Trophoblast cell (in vitro differentiated cells and primary cell): ENCODE measurements at regions not wholly inside any gene's neighbourhood (a gene's known extent, or its start where the extent isn't known, plus 50 kb on each side); places are given as distances from the start of the nearest gene placed in this dataset.

ENCODE experiments used
- DNase-seq, 2 donors: peaks; one replicate each; pipeline ENCODE4 v3.0.0-alpha.2; 2016
- H2AFZ ChIP-seq: 2 replicates; pipeline ENCODE4 v1.6.1; 2013; ENCODE audit warnings: low read length, moderate library complexity, mild to moderate bottlenecking; ENCODE audit not compliant: insufficient read depth, poor library complexity
- H2AK5ac ChIP-seq: 2 replicates; pipeline ENCODE4 v1.6.1; 2013; ENCODE audit warnings: mild to moderate bottlenecking, low read length
- H2BK120ac ChIP-seq: 2 replicates; pipeline ENCODE4 v1.6.1; 2013; ENCODE audit warnings: low read length, mild to moderate bottlenecking, moderate library complexity; ENCODE audit not compliant: insufficient read depth, poor library complexity
- H2BK12ac ChIP-seq: 2 replicates; pipeline ENCODE4 v1.6.1; 2013; ENCODE audit warnings: mild to moderate bottlenecking, low read length, moderate library complexity
- H2BK5ac ChIP-seq: 2 replicates; pipeline ENCODE4 v1.6.1; 2013; ENCODE audit warnings: low read length, low read depth, moderate library complexity, mild to moderate bottlenecking; ENCODE audit not compliant: poor library complexity
- H3K14ac ChIP-seq: 2 replicates; pipeline ENCODE4 v1.6.1; 2013; ENCODE audit warnings: mild to moderate bottlenecking, low read length
- H3K18ac ChIP-seq: 2 replicates; pipeline ENCODE4 v1.6.1; 2013; ENCODE audit warnings: mild to moderate bottlenecking, low read length
- H3K23ac ChIP-seq: 2 replicates; pipeline ENCODE4 v1.6.1; 2013; ENCODE audit warnings: low read length
- H3K27ac ChIP-seq: 2 replicates; pipeline ENCODE4 v1.5.1; 2013; ENCODE audit warnings: low read depth, mild to moderate bottlenecking, inconsistent platforms, low read length, moderate library complexity
- H3K27me3 ChIP-seq: 2 replicates; pipeline ENCODE4 v1.6.1; 2013; ENCODE audit warnings: inconsistent platforms, mild to moderate bottlenecking, low read length, moderate library complexity; ENCODE audit not compliant: insufficient read depth
- H3K36me3 ChIP-seq, 2 experiments: 1 replicate in 1 of 2; 2 replicates in 1 of 2; pipeline ENCODE4 v1.6.1; 2013; ENCODE audit warnings: low read length in 2 of 2, mild to moderate bottlenecking in 2 of 2, moderate library complexity in 1 of 2; ENCODE audit not compliant: insufficient read depth in 2 of 2, control insufficient read depth in 1 of 2
- H3K4ac ChIP-seq: 2 replicates; pipeline ENCODE4 v1.6.1; 2013; ENCODE audit warnings: low read depth, mild to moderate bottlenecking, low read length, moderate library complexity
- H3K4me1 ChIP-seq, 2 experiments: 1 replicate in 1 of 2; 2 replicates in 1 of 2; pipeline ENCODE4 v1.6.1; 2013; ENCODE audit warnings: low read length in 2 of 2, mild to moderate bottlenecking in 2 of 2, moderate library complexity in 1 of 2; ENCODE audit not compliant: insufficient read depth in 2 of 2, control insufficient read depth in 1 of 2
- H3K4me2 ChIP-seq: 2 replicates; pipeline ENCODE4 v1.6.1; 2013; ENCODE audit warnings: inconsistent platforms, mild to moderate bottlenecking, low read length, moderate library complexity
- H3K4me3 ChIP-seq: 2 replicates; pipeline ENCODE4 v1.5.1; 2013; ENCODE audit warnings: mild to moderate bottlenecking, low read depth, low read length, inconsistent platforms
- H3K79me1 ChIP-seq: one replicate; pipeline ENCODE4 v1.6.1; 2013; ENCODE audit warnings: low read length
- H3K79me2 ChIP-seq: 2 replicates; pipeline ENCODE4 v1.6.1; 2013; ENCODE audit warnings: low read length, mild to moderate bottlenecking; ENCODE audit not compliant: control insufficient read depth, insufficient read depth, poor library complexity
- H3K9ac ChIP-seq: 2 replicates; pipeline ENCODE4 v1.6.1; 2013; ENCODE audit warnings: mild to moderate bottlenecking, low read length
- H3K9me3 ChIP-seq: 2 replicates; pipeline ENCODE4 v1.6.1; 2013; ENCODE audit warnings: low read depth, mild to moderate bottlenecking, control low read depth, inconsistent platforms, low read length; ENCODE audit not compliant: insufficient read depth
- H4K12ac ChIP-seq: 2 replicates; pipeline ENCODE4 v1.6.1; 2013; ENCODE audit warnings: low read depth, mild to moderate bottlenecking, low read length, moderate library complexity
- H4K8ac ChIP-seq: 2 replicates; pipeline ENCODE4 v1.6.1; 2013; ENCODE audit warnings: low read depth, mild to moderate bottlenecking, low read length, moderate library complexity
- H4K91ac ChIP-seq: one replicate; pipeline ENCODE4 v1.6.1; 2013; ENCODE audit warnings: low read depth, mild to moderate bottlenecking, low read length, moderate library complexity
- WGBS: extraction: QIAGEN DNeasy Blood & Tissue Kit; methylation state at CpG from one replicate; pipeline ENCODE4 v1.1.7; 2013; ENCODE audit warnings: missing lambda C conversion rate; ENCODE audit not compliant: insufficient read length, insufficient coverage; ENCODE audit errors: extremely low coverage; 5-methylcytosine and 5-hydroxymethylcytosine counted together

DNA sequence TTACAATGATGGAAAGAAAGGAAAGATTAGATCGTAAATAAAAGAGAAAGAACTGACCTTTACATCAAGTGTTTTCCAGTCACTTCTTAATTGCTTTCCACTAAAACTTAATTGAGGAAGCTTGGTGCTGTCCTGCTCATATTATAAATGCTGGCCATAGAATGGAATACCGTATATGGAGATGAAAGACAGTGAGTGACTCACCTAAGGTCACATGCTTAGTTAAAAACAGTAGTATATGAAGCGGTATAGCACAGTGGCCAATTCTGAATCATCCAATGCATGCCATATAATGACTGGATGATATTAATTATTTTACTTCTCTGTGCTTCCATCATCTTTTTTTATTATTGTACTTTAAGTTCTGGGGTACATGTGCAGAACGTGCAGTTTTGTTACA lies 482.4 kb upstream of the SGCD start:
- Histone ChIP-seq H3K14ac (no peak overlapping the region), H2BK120ac (no peak overlapping the region), H2AK5ac (no peak overlapping the region), H3K23ac (no peak overlapping the region), H3K4ac (no peak overlapping the region), H3K4me2 (no peak overlapping the region), H4K12ac (no peak overlapping the region), H2BK5ac (no peak overlapping the region), H3K4me1 (no peaks in the 10 kb centered on the region), H3K9ac (no peak overlapping the region), H3K9me3 (no peaks in the 10 kb centered on the region), H4K91ac (no peak overlapping the region), H3K36me3 (no peaks in the 10 kb centered on the region), H3K79me1 (no peaks in the 10 kb centered on the region), H4K8ac (no peak overlapping the region), H3K79me2 (no peaks in the 10 kb centered on the region), H2AFZ (no peak overlapping the region), H2BK12ac (no peak overlapping the region), H3K18ac (no peak overlapping the region), H3K4me3 (no peak overlapping the region), H3K27me3 (no peaks in the 10 kb centered on the region), H3K27ac (no peak overlapping the region)
- WGBS, result 100% methylated on average over 1 of the region's 4 CpGs
- DNase-seq, result no peak

DNA sequence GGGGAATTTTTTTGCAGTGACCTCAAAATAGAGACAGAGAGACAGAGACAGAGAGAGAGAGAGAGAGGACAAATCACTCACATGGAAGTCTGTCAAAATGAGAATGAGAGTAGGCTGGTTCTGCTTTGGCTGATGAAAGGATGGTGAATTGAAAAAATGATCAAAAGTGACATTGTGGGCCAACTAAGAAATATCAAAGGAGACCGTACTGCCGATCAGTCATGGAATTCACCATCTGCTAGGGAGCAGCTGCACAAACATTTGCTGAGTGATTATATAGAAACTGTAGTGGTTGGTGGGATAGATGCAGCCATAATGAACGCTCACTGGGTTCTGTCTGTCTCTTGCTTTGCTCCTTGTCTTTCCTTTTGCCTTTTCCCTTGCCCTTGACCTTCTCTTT lies 476.6 kb upstream of the SGCD start:
- Histone ChIP-seq H2AFZ (no peak overlapping the region), H3K36me3 (no peaks in the 10 kb centered on the region), H3K9ac (no peak overlapping the region), H3K18ac (no peak overlapping the region), H3K14ac (no peak overlapping the region), H2BK120ac (no peak overlapping the region), H3K4me3 (no peak overlapping the region), H2BK5ac (no peak overlapping the region), H3K9me3 (no peaks in the 10 kb centered on the region), H3K79me2 (no peaks in the 10 kb centered on the region), H3K79me1 (no peaks in the 10 kb centered on the region), H4K12ac (no peak overlapping the region), H2BK12ac (no peak overlapping the region), H3K4ac (no peak overlapping the region), H3K4me1 (no peaks in the 10 kb centered on the region), H3K23ac (no peak overlapping the region), H3K27ac (no peak overlapping the region), H3K27me3 (no peaks in the 10 kb centered on the region), H3K4me2 (no peak overlapping the region), H4K91ac (no peak overlapping the region), H4K8ac (no peak overlapping the region), H2AK5ac (no peak overlapping the region)
- no CpG with 5 or more reads among the region's 3 CpGs for WGBS
- DNase-seq, result no peak

DNA sequence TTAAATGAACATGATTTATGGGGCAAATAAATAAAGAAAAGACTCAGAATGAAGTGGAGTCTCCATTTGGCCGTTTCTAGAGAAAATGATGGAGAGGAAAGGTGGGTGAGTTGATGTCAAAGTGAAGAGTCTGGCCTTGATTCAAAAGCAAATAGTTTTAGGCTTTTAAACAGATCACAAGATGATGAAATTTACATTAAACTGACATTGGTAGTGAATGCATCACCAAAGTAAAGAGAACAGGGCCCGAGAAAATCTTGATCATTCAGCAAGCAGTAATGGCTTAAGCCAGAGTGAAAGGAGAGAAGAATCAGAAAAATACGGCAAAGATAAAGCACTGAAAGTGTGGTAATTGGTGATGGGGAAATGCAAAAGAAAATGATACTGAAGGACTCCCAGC lies 460.0 kb upstream of the SGCD start:
- Histone ChIP-seq H3K4me3 (no peak overlapping the region), H3K9me3 (no peaks in the 10 kb centered on the region), H4K8ac (no peak overlapping the region), H3K4me2 (no peak overlapping the region), H3K79me1 (no peaks in the 10 kb centered on the region), H2AK5ac (no peak overlapping the region), H3K27me3 (no peaks in the 10 kb centered on the region), H2BK12ac (no peak overlapping the region), H4K91ac (no peak overlapping the region), H3K4ac (no peak overlapping the region), H2BK5ac (no peak overlapping the region), H3K79me2 (no peaks in the 10 kb centered on the region), H4K12ac (no peak overlapping the region), H2BK120ac (no peak overlapping the region), H3K14ac (no peak overlapping the region), H3K18ac (no peak overlapping the region), H3K27ac (no peak overlapping the region), H3K4me1 (peaks cover 0 to 2% of the 10 kb centered on the region in 2 experiments), H3K9ac (no peak overlapping the region), H2AFZ (no peak overlapping the region), H3K23ac (no peak overlapping the region), H3K36me3 (no peaks in the 10 kb centered on the region)
- DNase-seq, result no peak
- no CpG with 5 or more reads among the region's 3 CpGs for WGBS

DNA sequence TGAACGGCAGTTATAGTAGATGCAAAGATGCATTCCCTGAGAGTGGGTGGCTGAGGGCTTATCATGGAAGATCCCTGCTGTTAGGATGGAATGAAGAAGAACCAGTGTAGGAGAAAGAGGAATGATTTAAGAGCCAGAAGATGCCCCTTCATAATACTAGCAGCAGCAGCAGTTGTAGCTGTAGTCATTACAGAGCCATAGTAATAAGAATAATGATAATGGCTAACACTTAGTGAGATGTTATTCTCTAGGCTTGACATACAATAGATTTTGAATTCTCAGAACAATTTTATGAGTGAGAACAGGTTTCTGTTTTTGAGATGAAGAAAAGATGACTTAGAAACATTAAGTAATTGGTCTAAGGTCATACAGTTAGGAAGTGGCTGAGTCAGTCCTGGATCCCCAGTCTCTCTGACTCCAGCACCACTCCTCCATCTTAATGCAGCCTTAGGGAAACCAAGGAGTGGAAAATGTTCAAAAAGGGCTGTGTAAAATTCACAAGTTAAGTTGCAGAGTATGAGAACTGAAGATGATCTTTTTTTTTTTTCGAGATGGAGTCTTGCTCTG lies 459.4 kb upstream of the SGCD start:
- Histone ChIP-seq H4K8ac (no peak overlapping the region), H2BK12ac (no peak overlapping the region), H3K23ac (no peak overlapping the region), H3K79me1 (no peaks in the 10 kb centered on the region), H4K12ac (no peak overlapping the region), H3K9ac (no peak overlapping the region), H3K18ac (no peak overlapping the region), H3K4ac (no peak overlapping the region), H2BK5ac (no peak overlapping the region), H3K14ac (no peak overlapping the region), H2AFZ (no peak overlapping the region), H3K4me3 (no peak overlapping the region), H3K36me3 (no peaks in the 10 kb centered on the region), H2BK120ac (no peak overlapping the region), H3K79me2 (no peaks in the 10 kb centered on the region), H3K4me1 (peaks cover 0 to 2% of the 10 kb centered on the region in 2 experiments), H3K4me2 (no peak overlapping the region), H3K27ac (no peak overlapping the region), H3K27me3 (no peaks in the 10 kb centered on the region), H3K9me3 (no peaks in the 10 kb centered on the region), H2AK5ac (no peak overlapping the region), H4K91ac (no peak overlapping the region)
- peak in 1 of 2 donors; percentile 2 for DNase-seq
- WGBS, result no CpG with 5 or more reads among the region's 2 CpGs
